Neuron (in vitro differentiated cells): ENCODE measurements at regions not wholly inside any gene's neighbourhood (a gene's known extent, or its start where the extent isn't known, plus 50 kb on each side); places are given as distances from the start of the nearest gene placed in this dataset.

ENCODE experiments used
- H2AFZ ChIP-seq: one replicate; pipeline ENCODE4 v1.6.1; 2013; ENCODE audit warnings: low read depth, mild to moderate bottlenecking, inconsistent platforms, low read length, moderate library complexity
- H3K27me3 ChIP-seq: one replicate; pipeline ENCODE4 v1.6.1; 2013; ENCODE audit warnings: low read length; ENCODE audit not compliant: insufficient read depth
- H3K36me3 ChIP-seq: one replicate; pipeline ENCODE4 v1.6.1; 2013; ENCODE audit warnings: low read length; ENCODE audit not compliant: insufficient read depth
- H3K4me1 ChIP-seq: one replicate; pipeline ENCODE4 v1.6.1; 2013; ENCODE audit warnings: low read length; ENCODE audit not compliant: insufficient read depth
- H3K4me3 ChIP-seq: 2 replicates; pipeline ENCODE4 v1.5.1; 2013; ENCODE audit warnings: mild to moderate bottlenecking, low read length, moderate library complexity
- H3K9me3 ChIP-seq: one replicate; pipeline ENCODE4 v1.6.1; 2013; ENCODE audit warnings: low read length

DNA sequence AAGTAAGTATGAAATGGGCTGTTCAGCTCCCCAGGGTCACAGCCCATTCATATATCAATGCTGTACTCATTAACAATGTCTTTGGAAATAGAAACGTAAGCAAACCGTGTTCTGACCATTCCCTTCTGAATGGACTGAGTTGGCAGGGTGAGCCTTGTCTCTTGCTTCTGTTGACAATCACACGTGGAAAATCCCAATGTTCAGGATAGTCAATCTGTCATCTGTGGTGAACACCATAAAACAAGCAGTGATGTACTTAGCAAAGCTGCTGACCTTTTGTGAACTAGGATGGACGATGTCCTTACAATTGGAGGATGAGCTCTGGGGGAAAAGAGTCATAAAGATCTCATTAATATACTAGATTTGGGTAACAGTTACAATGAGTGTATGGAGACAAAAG lies 109.6 kb upstream of the PAQR3 start:
- Histone ChIP-seq H3K4me3 (no peak overlapping the region), H3K4me1 (peaks cover 2% of the 10 kb centered on the region), H3K27me3 (no peaks in the 10 kb centered on the region), H3K9me3 (peaks cover 2% of the 10 kb centered on the region), H3K36me3 (no peaks in the 10 kb centered on the region), H2AFZ (no peak overlapping the region)

DNA sequence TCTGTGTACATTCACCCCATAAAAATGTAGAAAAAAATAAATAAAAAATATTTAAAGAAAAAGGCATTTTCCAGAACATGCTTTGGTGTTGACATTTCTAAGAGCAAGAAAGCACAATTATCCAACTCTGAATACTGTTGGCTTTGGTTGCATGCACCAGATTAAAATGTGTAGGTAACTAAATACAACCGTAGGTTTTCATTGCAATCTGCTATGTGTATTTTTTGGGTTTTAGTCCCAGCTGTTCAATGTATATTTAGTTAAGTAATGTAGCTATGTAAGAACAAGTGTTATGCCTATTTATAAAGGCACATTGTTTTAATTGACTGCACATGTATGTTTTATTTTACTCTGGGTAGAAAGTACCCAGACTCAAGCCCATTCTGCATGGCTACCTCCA lies 108.1 kb upstream of the PAQR3 start:
- Histone ChIP-seq H3K9me3 (peaks cover 2% of the 10 kb centered on the region), H3K36me3 (no peaks in the 10 kb centered on the region), H3K4me1 (peaks cover 2% of the 10 kb centered on the region), H3K27me3 (no peaks in the 10 kb centered on the region), H2AFZ (no peak overlapping the region), H3K4me3 (no peak overlapping the region)

GRCh38 chr4:79046016-79046592 lies 106.9 kb upstream of the PAQR3 start:
- no peak overlapping the region for H2AFZ ChIP-seq
- peaks cover 2% of the 10 kb centered on the region for H3K4me1 ChIP-seq

GRCh38 chr4:79044141-79044659 lies 105.0 kb upstream of the PAQR3 start:
- Histone ChIP-seq H3K9me3 (no peaks in the 10 kb centered on the region), H2AFZ (no peak overlapping the region), H3K27me3 (no peaks in the 10 kb centered on the region), H3K36me3 (no peaks in the 10 kb centered on the region), H3K4me1 (peaks cover 2% of the 10 kb centered on the region), H3K4me3 (no peak overlapping the region)

More at GRCh38 chr4:79046016-79046592, 106.9 kb upstream of the PAQR3 start:
- Histone ChIP-seq H3K4me3 (no peak overlapping the region), H3K36me3 (no peaks in the 10 kb centered on the region), H3K27me3 (no peaks in the 10 kb centered on the region), H3K9me3 (peaks cover 2% of the 10 kb centered on the region)

- Histone ChIP-seq H2AFZ (no peak overlapping the region), H3K9me3 (no peaks in the 10 kb centered on the region), H3K36me3 (no peaks in the 10 kb centered on the region), H3K4me3 (no peak overlapping the region), H3K4me1 (peaks cover 2% of the 10 kb centered on the region), H3K27me3 (no peaks in the 10 kb centered on the region)
Measured at GRCh38 chr4:79043138-79043537, 103.9 kb upstream of the PAQR3 start.

GRCh38 chr4:79042079-79042674 lies 102.9 kb upstream of the PAQR3 start:
- no peaks in the 10 kb centered on the region for H3K9me3 ChIP-seq
- no peak overlapping the region for H3K4me3 ChIP-seq
- H3K27me3 ChIP-seq = no peaks in the 10 kb centered on the region
- no peak overlapping the region for H2AFZ ChIP-seq
- H3K4me1 ChIP-seq = peaks cover 2% of the 10 kb centered on the region
- H3K36me3 ChIP-seq = no peaks in the 10 kb centered on the region

DNA sequence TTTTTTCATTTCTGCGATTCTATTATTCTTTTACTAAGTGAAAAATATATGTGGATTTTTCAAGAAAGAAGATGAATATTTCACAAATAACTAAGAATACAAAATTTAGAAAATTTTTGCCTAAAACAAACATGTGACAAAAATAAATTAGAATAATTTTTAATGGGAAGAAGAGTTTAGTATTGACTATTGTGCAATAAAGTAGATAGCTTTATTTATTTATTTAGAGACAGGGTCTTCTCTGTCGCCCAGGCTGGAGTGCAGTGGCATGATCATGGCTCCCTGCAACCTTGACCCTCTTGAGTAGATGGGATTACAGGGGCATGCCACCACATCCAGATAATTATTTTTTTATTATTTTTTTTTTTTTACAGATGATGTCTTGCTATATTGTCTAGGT lies 95.3 kb upstream of the PAQR3 start:
- Histone ChIP-seq H3K4me1 (peaks cover 6% of the 10 kb centered on the region), H3K36me3 (no peaks in the 10 kb centered on the region), H3K27me3 (no peaks in the 10 kb centered on the region), H3K4me3 (no peak overlapping the region), H3K9me3 (no peaks in the 10 kb centered on the region), H2AFZ (no peak overlapping the region)

- no peaks in the 10 kb centered on the region for H3K27me3 ChIP-seq
- no peak overlapping the region for H3K4me3 ChIP-seq
- H3K36me3 ChIP-seq = no peaks in the 10 kb centered on the region
- H3K4me1 ChIP-seq = peaks cover 6% of the 10 kb centered on the region
- no peak overlapping the region for H2AFZ ChIP-seq
- no peaks in the 10 kb centered on the region for H3K9me3 ChIP-seq
Measured at GRCh38 chr4:79030973-79031372, 91.7 kb upstream of the PAQR3 start.

DNA sequence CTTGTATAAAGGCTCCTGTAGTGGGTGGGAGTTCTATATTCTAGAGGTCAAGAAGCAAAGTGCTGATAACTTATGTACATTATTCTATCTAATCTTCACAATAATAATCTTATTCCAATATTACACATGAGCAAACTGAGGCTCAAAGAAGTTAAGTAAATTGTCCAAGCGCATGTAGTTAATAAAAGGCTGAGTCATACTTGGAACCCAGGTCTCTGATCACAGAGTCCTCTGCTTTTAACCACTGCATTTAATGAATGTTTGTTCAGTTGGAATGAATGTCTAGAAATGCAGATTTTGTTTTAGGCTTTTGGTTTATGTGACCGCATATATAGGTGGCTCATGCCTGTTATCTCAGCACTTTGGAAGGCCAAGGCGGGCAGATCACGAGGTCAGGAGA lies 88.4 kb upstream of the PAQR3 start:
- H3K27me3 ChIP-seq = no peaks in the 10 kb centered on the region
- peaks cover 9% of the 10 kb centered on the region for H3K4me1 ChIP-seq
- no peak overlapping the region for H3K4me3 ChIP-seq

GRCh38 chr4:79025170-79025569 lies 85.9 kb upstream of the PAQR3 start:
- Histone ChIP-seq H2AFZ (no peak overlapping the region), H3K4me1 (peaks cover 3% of the 10 kb centered on the region), H3K9me3 (no peaks in the 10 kb centered on the region), H3K36me3 (no peaks in the 10 kb centered on the region), H3K27me3 (no peaks in the 10 kb centered on the region), H3K4me3 (no peak overlapping the region)

More for the DNA sequence above, 88.4 kb upstream of the PAQR3 start:
- Histone ChIP-seq H2AFZ (no peak overlapping the region), H3K9me3 (no peaks in the 10 kb centered on the region), H3K36me3 (no peaks in the 10 kb centered on the region)

DNA sequence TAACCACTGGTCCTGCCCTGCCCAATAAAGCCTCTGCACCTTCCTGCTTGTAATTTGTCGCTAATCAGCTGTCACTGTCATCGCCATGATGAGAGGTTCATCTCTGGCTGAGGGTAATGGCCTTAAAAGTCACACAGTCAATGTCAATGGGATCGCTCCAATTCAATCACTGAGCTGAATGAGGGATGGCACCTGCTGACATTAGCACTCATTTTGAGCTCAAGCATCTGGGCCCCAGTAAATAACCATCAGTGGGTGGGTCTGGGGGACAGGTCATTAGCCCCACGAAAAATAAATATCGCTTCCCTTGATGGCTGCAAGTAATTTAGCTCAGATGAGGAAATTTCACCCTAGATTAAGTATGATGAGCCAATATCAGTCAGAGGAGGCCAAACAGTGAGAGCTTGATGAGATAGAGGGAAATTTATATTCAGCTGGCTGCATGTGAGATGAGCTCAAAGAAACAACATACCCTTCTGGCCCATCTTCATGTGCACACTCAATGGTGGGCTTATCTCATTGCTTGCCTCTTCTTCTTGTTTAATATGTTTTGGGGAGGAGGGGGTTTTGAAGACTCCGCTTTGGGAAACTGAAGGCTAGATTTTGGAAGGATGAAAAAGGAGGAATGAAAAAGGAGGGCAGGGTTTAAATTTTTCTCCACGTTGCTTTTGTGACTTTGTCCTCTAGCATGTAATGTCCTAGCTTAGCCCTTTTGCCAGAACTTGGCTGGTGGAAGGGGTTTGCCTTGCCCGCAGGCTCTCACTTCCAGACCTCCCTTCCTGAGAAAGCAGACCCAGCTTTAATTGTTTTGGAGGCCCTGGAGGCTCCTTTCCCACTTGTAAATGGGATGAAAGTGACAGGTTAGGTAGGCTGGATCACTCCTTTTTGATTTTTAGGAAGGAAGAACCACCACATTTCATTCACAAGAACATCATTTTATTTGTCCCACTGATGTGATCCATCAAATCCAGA lies 84.8 kb upstream of the PAQR3 start:
- Histone ChIP-seq H3K36me3 (no peaks in the 10 kb centered on the region), H2AFZ (no peak overlapping the region), H3K9me3 (no peaks in the 10 kb centered on the region), H3K4me3 (no peak overlapping the region), H3K4me1 (peaks cover 3% of the 10 kb centered on the region), H3K27me3 (no peaks in the 10 kb centered on the region)

- H3K27me3 ChIP-seq = no peaks in the 10 kb centered on the region
- peaks cover 3% of the 10 kb centered on the region for H3K4me1 ChIP-seq
- no peaks in the 10 kb centered on the region for H3K9me3 ChIP-seq
- no peak overlapping the region for H3K4me3 ChIP-seq
- no peaks in the 10 kb centered on the region for H3K36me3 ChIP-seq
- H2AFZ ChIP-seq = no peak overlapping the region
Measured at GRCh38 chr4:79022529-79022928, 83.3 kb upstream of the PAQR3 start.

DNA sequence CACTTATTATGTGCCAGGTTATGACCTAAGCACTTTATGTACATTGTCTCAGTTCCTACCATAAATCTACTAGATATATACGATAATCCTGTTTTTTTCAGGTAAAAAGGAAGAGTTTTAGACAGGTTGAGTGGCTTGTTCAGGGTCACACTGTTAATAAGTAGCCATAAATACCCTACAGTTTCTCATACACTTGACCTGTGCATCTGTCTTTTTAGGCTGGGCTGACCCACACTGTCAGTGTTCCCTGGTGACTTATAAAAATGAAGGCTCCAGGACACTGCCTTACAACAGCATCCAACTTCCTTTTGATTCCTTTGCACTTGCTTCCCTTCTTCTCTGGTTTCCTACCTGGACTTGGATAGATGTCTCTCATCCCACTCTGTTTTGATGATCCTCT lies 78.2 kb upstream of the PAQR3 start:
- peaks cover 4% of the 10 kb centered on the region for H3K4me1 ChIP-seq
- H2AFZ ChIP-seq = no peak overlapping the region
- H3K36me3 ChIP-seq = no peaks in the 10 kb centered on the region
- H3K4me3 ChIP-seq = no peak overlapping the region
- H3K27me3 ChIP-seq = no peaks in the 10 kb centered on the region
- no peaks in the 10 kb centered on the region for H3K9me3 ChIP-seq
